ENCODE measurements at regions not wholly inside any gene's neighbourhood (a gene's known extent, or its start where the extent isn't known, plus 50 kb on each side); places are given as distances from the start of the nearest gene placed in this dataset.
"Not testable (repeated sequence)": the region's sequence is repeated elsewhere in the genome, so short reads cannot be mapped to it uniquely, and the experiment has no call there.

GRCh38 chr2:51778806-51779205, 746.9 kb upstream of the NRXN1 start (continued):
- TF ChIP-seq, protein P1, sequence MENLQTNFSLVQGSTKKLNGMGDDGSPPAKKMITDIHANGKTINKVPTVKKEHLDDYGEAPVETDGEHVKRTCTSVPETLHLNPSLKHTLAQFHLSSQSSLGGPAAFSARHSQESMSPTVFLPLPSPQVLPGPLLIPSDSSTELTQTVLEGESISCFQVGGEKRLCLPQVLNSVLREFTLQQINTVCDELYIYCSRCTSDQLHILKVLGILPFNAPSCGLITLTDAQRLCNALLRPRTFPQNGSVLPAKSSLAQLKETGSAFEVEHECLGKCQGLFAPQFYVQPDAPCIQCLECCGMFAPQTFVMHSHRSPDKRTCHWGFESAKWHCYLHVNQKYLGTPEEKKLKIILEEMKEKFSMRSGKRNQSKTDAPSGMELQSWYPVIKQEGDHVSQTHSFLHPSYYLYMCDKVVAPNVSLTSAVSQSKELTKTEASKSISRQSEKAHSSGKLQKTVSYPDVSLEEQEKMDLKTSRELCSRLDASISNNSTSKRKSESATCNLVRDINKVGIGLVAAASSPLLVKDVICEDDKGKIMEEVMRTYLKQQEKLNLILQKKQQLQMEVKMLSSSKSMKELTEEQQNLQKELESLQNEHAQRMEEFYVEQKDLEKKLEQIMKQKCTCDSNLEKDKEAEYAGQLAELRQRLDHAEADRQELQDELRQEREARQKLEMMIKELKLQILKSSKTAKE (IDR thresholded peaks at IDR 0.05; ENCODE audit: low read depth, poor library complexity, severe bottlenecking): no peak
- TF ChIP-seq POLR2AphosphoS2 (IDR thresholded peaks at IDR 0.05; ENCODE audit: low read depth, low read length): no peak
- TF ChIP-seq CHD2 (IDR thresholded peaks at IDR 0.05; ENCODE audit: borderline replicate concordance, low read depth, low read length): no peak
- TF ChIP-seq ASH2L (IDR thresholded peaks at IDR 0.05; ENCODE audit: borderline replicate concordance, low read depth): no peak
- TF ChIP-seq EED (IDR thresholded peaks at IDR 0.05; ENCODE audit: low read depth): no peak

- H3K27ac ChIP-seq (ENCODE audit: control insufficient read depth, insufficient read depth); H3K9ac ChIP-seq (ENCODE audit: control insufficient read depth, insufficient read depth, low read length); SMC1A ChIA-PET (ENCODE audit: uncharacterized antibody, unreplicated experiment); POLR2A ChIA-PET; RAD21 ChIA-PET (ENCODE audit: unreplicated experiment); H3K4me1 ChIP-seq (ENCODE audit: control insufficient read depth, insufficient read depth, low read length); H3K79me2 ChIP-seq (ENCODE audit: control insufficient read depth, insufficient read depth, low read length); BruUV-seq (replicated peaks); H3K27me3 ChIP-seq (replicated peaks in 1 of 2; ENCODE audit: control insufficient read depth in 2 of 2, insufficient read depth in 2 of 2, low read length in 1 of 2); DNase-seq (ENCODE audit: low read depth, low spot score); in situ Hi-C loops (cut with MboI); H4K20me1 ChIP-seq (ENCODE audit: control insufficient read depth, insufficient read depth); ATAC-seq; FAIRE-seq; H3K4me2 ChIP-seq (ENCODE audit: control insufficient read depth, insufficient read depth); H3K36me3 ChIP-seq (ENCODE audit: control insufficient read depth in 2 of 2, insufficient read depth in 2 of 2, low read length in 1 of 2); H3K4me3 ChIP-seq; intact Hi-C loops (cut with micrococcal nuclease; ENCODE audit: unreplicated experiment); H2AFZ ChIP-seq (ENCODE audit: control insufficient read depth, low read depth, low read length); H3K9me3 ChIP-seq (replicated peaks; ENCODE audit: control insufficient read depth, insufficient read depth, low read length): not testable (repeated sequence)
- CTCF ChIA-PET: interaction anchor here (1.6 kb wide), 1 partner anchor 21 kb away, joined by 4 read pairs; no protein-coding TSS in a partner anchor
- 44% methylated on average over 12 of the region's 12 CpGs for WGBS (ENCODE audit: insufficient coverage, insufficient replicate concordance, low lambda C conversion rate, missing lambda C conversion rate)
These were observed 742.7 kb upstream of the NRXN1 start for GRCh38 chr2:51774606-51775005.
